ENCODE measurements at regions not wholly inside any gene's neighbourhood (a gene's known extent, or its start where the extent isn't known, plus 50 kb on each side); places are given as distances from the start of the nearest gene placed in this dataset.

DNA sequence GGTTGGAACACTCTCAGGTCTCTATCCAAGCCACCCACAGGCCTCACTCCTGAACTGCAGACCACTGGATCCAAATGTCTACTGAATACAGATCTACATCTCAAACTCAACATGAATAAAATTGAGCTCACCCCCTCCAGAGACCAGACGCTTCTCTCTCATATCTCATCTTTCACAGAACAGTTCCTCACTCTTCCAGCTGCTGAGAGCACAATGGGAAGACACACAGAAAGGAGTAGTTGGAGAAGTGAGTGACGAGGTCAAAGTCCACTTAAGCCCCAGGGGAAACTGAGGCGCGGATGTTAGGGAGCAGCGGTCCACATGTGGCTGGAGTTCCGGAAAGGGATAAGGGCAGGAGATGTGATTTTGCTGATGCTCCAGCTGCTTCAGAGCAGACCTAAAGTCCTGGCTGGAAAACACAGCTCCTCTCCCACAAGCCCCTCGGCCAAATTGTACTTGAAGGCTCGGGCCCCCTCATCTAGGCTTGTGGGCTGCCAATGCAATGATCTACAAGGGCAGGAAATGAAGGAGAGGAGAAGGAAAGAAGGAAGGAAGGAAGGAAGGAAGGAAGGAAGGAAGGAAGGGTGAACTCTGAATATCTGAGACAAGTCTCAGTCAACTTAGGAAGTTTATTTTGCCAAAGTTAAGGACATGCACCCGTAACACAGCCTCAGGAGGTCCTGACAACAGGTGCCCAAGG, 211.2 kb upstream of the TLE3 start:
- TF ChIP-seq, protein P1, sequence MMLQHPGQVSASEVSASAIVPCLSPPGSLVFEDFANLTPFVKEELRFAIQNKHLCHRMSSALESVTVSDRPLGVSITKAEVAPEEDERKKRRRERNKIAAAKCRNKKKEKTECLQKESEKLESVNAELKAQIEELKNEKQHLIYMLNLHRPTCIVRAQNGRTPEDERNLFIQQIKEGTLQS (IDR thresholded peaks at IDR 0.05; ENCODE audit: insufficient read depth, low read depth, low read length): no peak
- TF ChIP-seq, protein P2, sequence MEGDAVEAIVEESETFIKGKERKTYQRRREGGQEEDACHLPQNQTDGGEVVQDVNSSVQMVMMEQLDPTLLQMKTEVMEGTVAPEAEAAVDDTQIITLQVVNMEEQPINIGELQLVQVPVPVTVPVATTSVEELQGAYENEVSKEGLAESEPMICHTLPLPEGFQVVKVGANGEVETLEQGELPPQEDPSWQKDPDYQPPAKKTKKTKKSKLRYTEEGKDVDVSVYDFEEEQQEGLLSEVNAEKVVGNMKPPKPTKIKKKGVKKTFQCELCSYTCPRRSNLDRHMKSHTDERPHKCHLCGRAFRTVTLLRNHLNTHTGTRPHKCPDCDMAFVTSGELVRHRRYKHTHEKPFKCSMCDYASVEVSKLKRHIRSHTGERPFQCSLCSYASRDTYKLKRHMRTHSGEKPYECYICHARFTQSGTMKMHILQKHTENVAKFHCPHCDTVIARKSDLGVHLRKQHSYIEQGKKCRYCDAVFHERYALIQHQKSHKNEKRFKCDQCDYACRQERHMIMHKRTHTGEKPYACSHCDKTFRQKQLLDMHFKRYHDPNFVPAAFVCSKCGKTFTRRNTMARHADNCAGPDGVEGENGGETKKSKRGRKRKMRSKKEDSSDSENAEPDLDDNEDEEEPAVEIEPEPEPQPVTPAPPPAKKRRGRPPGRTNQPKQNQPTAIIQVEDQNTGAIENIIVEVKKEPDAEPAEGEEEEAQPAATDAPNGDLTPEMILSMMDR (IDR thresholded peaks at IDR 0.05; ENCODE audit: control extremely low read depth in 1 of 3, insufficient read depth in 1 of 3, low read depth in 1 of 3, low read length in 3 of 3): no peak
- TF ChIP-seq CBX8 (IDR thresholded peaks at IDR 0.05; ENCODE audit: borderline replicate concordance, low read depth, low read length) (no peak), JUN (IDR thresholded peaks at IDR 0.05; ENCODE audit: low read depth, low read length) (no peak), MAFK (IDR thresholded peaks at IDR 0.05; ENCODE audit: low read depth, low read length) (no peak), TAF1 (IDR thresholded peaks at IDR 0.05; ENCODE audit: low read depth, low read length) (no peak), EZH2 (IDR thresholded peaks at IDR 0.05; ENCODE audit: low read depth, low read length, severe bottlenecking) (no peak)

Measured in H1 (cell line).